ENCODE measurements at regions not wholly inside any gene's neighbourhood (a gene's known extent, or its start where the extent isn't known, plus 50 kb on each side); places are given as distances from the start of the nearest gene placed in this dataset.
"Not testable (repeated sequence)": the region's sequence is repeated elsewhere in the genome, so short reads cannot be mapped to it uniquely, and the experiment has no call there.

- peak; percentile 66 to 96 (median 77) for DNase-seq (ENCODE audit: low read depth in 3 of 3)
These were observed 782.5 kb downstream of the TMEM121 start for GRCh38 chr14:106308839-106309389.

GRCh38 chr14:106309423-106309822 lies 783.0 kb downstream of the TMEM121 start:
- no peak for DNase-seq (ENCODE audit: low read depth in 3 of 3)

- DNase-seq (ENCODE audit: low read depth in 3 of 3): no peak
These were observed 789.1 kb downstream of the TMEM121 start for GRCh38 chr14:106315436-106315835.

GRCh38 chr14:106317593-106317992 lies 791.2 kb downstream of the TMEM121 start:
- no peak for DNase-seq (ENCODE audit: low read depth in 3 of 3)

- peak in 2 of 3 experiments; percentile 28 to 56 for DNase-seq (ENCODE audit: low read depth in 3 of 3)
These were observed 792.3 kb downstream of the TMEM121 start for GRCh38 chr14:106318700-106319099.

GRCh38 chr14:106323970-106324369 lies 797.6 kb downstream of the TMEM121 start:
- DNase-seq (ENCODE audit: low read depth in 3 of 3): peak in 1 of 3 experiments; percentile 39

- no peak for DNase-seq (ENCODE audit: low read depth in 3 of 3)
These were observed 800.9 kb downstream of the TMEM121 start for GRCh38 chr14:106327234-106327633.

- DNase-seq (ENCODE audit: low read depth in 3 of 3): not testable (repeated sequence)
These were observed 801.4 kb downstream of the TMEM121 start for GRCh38 chr14:106327702-106328353.

GRCh38 chr14:106329243-106329642 lies 802.9 kb downstream of the TMEM121 start:
- DNase-seq (ENCODE audit: low read depth in 3 of 3): not testable (repeated sequence)

GRCh38 chr14:106329987-106330774 lies 803.8 kb downstream of the TMEM121 start:
- DNase-seq (ENCODE audit: low read depth in 3 of 3): not testable (repeated sequence)

GRCh38 chr14:106334428-106335109 lies 808.2 kb downstream of the TMEM121 start:
- DNase-seq (ENCODE audit: low read depth in 3 of 3): peak; percentile 76 to 93 (median 80)

GRCh38 chr14:106335110-106335429 lies 808.7 kb downstream of the TMEM121 start:
- not testable (repeated sequence) for DNase-seq (ENCODE audit: low read depth in 3 of 3)

- DNase-seq (ENCODE audit: low read depth in 3 of 3): not testable (repeated sequence)
These were observed 812.4 kb downstream of the TMEM121 start for GRCh38 chr14:106338775-106339174.

- DNase-seq (ENCODE audit: low read depth in 3 of 3): not testable (repeated sequence)
These were observed 814.3 kb downstream of the TMEM121 start for GRCh38 chr14:106340658-106341057.

- not testable (repeated sequence) for DNase-seq (ENCODE audit: low read depth in 3 of 3)
These were observed 814.8 kb downstream of the TMEM121 start for GRCh38 chr14:106341161-106341560.

GRCh38 chr14:106343626-106344025 lies 817.2 kb downstream of the TMEM121 start:
- DNase-seq (ENCODE audit: low read depth in 3 of 3): no peak

GRCh38 chr14:106344065-106344614 lies 817.8 kb downstream of the TMEM121 start:
- DNase-seq (ENCODE audit: low read depth in 3 of 3): not testable (repeated sequence)

- not testable (repeated sequence) for DNase-seq (ENCODE audit: low read depth in 3 of 3)
These were observed 818.6 kb downstream of the TMEM121 start for GRCh38 chr14:106344791-106345479.

- DNase-seq (ENCODE audit: low read depth in 3 of 3): no peak
These were observed 819.7 kb downstream of the TMEM121 start for GRCh38 chr14:106346084-106346483.

GRCh38 chr14:106346534-106347290 lies 820.3 kb downstream of the TMEM121 start:
- no peak for DNase-seq (ENCODE audit: low read depth in 3 of 3)
